Stimulated activated effector memory CD8-positive, alpha-beta T cell treated with anti-CD3 and anti-CD28 coated beads, Interleukin-12 subunit alpha, Interleukin-12 subunit beta, amount 100 ng/mL, for 72 hours (primary cell): ENCODE measurements at regions not wholly inside any gene's neighbourhood (a gene's known extent, or its start where the extent isn't known, plus 50 kb on each side); places are given as distances from the start of the nearest gene placed in this dataset.
"Not testable (repeated sequence)": the region's sequence is repeated elsewhere in the genome, so short reads cannot be mapped to it uniquely, and the experiment has no call there.

ENCODE experiments used
- ATAC-seq: fragments of 150-1000 bp; cut with Tn5 transposase; 2 replicates; pipeline ENCODE4 v1.10.0; 2021
- DNase-seq, 2 donors: peaks; one replicate each; pipeline ENCODE4 v3.0.0; 2021 to 2022; ENCODE audit warnings: low spot score in 2 of 2
- H3K27ac Mint-ChIP-seq: one replicate; pipeline ENCODE4 v1.8.0; 2022; ENCODE audit warnings: mild to moderate bottlenecking, mixed read lengths
- H3K36me3 Mint-ChIP-seq: one replicate; pipeline ENCODE4 v1.8.0; 2022; ENCODE audit warnings: mild to moderate bottlenecking, mixed read lengths
- H3K4me1 Mint-ChIP-seq: one replicate; pipeline ENCODE4 v1.8.0; 2022; ENCODE audit warnings: mixed read lengths
- H3K4me3 Mint-ChIP-seq: one replicate; pipeline ENCODE4 v1.8.0; 2022; ENCODE audit warnings: mild to moderate bottlenecking, mixed read lengths
- H3K9me3 Mint-ChIP-seq: one replicate; pipeline ENCODE4 v1.8.0; 2022; ENCODE audit warnings: mixed read lengths

DNA sequence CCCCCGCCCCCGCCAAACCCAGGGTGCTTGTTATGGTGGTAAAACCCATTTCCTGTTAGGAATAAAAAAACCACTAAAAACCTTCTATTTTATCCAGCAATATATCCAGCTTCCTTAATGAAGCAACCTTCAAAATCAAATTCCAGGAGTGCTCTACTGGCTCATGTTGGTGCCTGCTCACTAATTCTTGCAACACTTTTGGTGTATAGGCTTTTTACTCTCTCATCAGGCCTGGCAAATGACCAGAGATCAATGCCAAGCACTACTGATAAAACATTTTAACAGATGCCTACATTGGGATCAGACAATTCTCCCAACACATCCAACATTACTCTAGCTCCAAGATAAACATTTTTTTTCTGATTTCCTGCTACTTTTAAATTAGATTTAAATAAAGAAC, 312.4 kb downstream of the KCNJ3 start:
- no peak for DNase-seq
- H3K27ac Mint-ChIP-seq: no peak overlapping the region
- H3K4me3 Mint-ChIP-seq: no peak overlapping the region
- no peak for ATAC-seq
- H3K36me3 Mint-ChIP-seq: no peaks in the 10 kb centered on the region
- H3K9me3 Mint-ChIP-seq: peaks cover 23% of the 10 kb centered on the region
- no peaks in the 10 kb centered on the region for H3K4me1 Mint-ChIP-seq

DNA sequence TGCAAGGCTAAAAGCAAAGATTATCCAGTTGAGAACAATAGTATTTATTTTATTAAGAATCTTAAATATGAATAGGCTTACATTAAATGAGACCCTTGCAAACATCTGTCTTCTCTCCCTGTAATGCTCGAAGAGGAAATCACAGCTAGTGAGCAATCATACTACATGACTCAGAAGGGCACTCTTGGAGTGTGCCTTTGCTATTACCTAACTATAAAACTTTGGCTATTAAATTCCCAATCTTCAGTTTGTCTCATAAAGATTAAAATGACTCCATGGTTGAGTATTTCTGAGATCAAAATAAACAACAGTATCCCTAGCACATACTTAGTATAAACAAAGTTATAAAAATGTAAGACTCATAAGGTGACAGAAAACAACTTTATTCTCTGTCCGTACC, 296.9 kb downstream of the KCNJ3 start:
- no peak overlapping the region for H3K27ac Mint-ChIP-seq
- no peak overlapping the region for H3K4me3 Mint-ChIP-seq
- ATAC-seq: no peak
- no peaks in the 10 kb centered on the region for H3K9me3 Mint-ChIP-seq
- no peaks in the 10 kb centered on the region for H3K36me3 Mint-ChIP-seq
- H3K4me1 Mint-ChIP-seq: no peaks in the 10 kb centered on the region
- no peak for DNase-seq

DNA sequence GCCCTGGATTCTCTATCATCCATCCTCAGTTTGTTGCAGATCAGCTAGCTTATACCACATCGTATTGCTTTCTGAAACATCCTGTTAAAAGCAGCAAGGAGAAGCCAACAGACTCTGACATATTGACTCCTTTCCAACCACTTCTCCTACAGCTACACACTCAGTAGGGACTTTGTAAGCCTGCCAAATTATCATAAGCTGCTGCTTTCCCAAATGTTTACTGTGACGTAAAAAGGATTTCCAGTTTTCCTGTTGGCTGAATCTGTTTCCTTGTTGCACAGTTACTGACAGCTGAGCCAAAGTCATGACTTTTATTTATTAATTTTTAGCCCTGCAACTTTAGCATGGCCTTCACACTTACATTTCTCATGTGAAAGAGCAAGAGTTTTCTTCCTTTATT, 294.3 kb downstream of the KCNJ3 start:
- H3K4me1 Mint-ChIP-seq: no peaks in the 10 kb centered on the region
- no peak overlapping the region for H3K27ac Mint-ChIP-seq
- H3K36me3 Mint-ChIP-seq: no peaks in the 10 kb centered on the region
- H3K4me3 Mint-ChIP-seq: no peak overlapping the region
- peaks cover 4% of the 10 kb centered on the region for H3K9me3 Mint-ChIP-seq
- DNase-seq: no peak
- no peak for ATAC-seq

DNA sequence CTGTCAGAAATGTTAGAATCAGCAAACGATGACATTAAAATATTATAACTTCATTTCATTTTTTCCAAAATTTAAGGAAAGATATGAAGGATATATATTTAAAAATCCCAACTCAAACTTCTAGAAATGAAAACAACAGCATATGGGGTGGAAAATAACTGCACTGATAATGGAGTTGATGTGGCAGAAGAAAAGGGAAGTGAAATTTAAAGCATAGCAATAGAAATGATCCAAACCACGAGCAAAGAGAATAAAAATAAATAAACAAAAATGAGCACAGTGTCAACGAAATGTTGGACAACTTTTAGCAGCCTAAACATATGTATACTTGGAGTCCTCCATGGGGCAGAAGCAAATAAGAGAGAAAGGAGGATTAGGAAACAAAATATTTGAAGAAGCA, 280.2 kb downstream of the KCNJ3 start:
- Mint-ChIP-seq H3K36me3 (no peaks in the 10 kb centered on the region), H3K27ac (no peak overlapping the region), H3K4me1 (no peaks in the 10 kb centered on the region), H3K9me3 (peaks cover 17% of the 10 kb centered on the region), H3K4me3 (no peak overlapping the region)
- no peak for DNase-seq
- ATAC-seq: no peak

DNA sequence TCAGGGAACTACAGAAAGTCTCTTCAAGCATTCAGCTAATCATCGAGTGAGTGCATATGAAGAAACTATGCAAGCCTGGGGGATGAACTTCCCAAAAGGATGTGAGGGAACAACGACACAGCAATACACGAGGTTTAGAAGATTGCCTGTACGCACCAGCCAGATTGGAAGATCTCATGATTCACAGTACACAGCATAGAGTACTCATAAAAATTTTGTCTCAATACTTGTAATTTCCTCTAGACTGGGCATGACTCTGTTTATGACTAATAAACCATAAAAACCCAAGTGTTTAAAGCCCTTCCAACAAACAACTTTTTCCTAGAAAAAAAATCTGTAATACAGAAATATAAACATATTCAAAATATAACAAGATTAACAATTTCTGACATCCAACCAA, 279.7 kb downstream of the KCNJ3 start:
- no peak for DNase-seq
- Mint-ChIP-seq H3K36me3 (no peaks in the 10 kb centered on the region), H3K4me1 (no peaks in the 10 kb centered on the region), H3K4me3 (no peak overlapping the region), H3K27ac (no peak overlapping the region), H3K9me3 (peaks cover 14% of the 10 kb centered on the region)
- ATAC-seq: no peak

DNA sequence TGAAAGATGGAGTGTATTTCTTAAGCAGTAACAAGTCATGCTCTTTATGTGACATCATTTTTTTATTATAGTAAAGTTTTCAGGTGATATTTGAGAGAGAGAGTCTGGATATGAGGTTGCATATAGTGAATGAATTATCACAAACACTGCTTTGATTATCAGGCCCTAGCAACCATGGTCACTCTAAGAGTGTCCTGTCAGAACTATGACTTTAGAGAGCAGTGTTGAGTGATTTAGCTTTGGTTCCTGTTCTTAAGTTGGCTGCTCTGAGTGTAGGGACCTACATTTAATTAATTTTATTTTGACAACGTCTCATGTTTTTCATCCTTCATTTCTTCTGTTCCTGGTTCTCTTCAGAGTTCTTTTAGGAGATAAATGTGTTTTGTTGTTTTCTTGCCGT, 275.5 kb downstream of the KCNJ3 start:
- no peak overlapping the region for H3K27ac Mint-ChIP-seq
- no peak for ATAC-seq
- H3K36me3 Mint-ChIP-seq: no peaks in the 10 kb centered on the region
- H3K9me3 Mint-ChIP-seq: peaks cover 26% of the 10 kb centered on the region
- no peaks in the 10 kb centered on the region for H3K4me1 Mint-ChIP-seq
- no peak for DNase-seq
- no peak overlapping the region for H3K4me3 Mint-ChIP-seq

DNA sequence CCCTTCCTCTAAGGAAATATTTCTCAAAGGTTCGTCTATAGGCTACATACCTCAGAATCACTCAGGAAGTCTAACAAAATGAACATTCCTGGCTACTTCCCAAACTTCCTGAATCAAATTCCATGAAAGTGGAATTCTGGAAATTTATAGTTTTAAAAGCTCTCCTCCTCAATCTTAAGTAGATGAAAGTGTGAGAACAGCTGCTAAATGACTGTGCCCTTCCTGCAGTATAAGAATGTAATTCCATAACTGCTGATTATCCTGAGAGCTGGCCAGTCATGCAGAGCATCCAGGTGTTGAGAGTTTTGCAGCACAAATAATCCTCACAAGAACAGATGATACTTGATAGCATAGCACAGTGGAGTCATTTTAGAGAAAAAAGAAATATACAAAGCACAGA, 265.0 kb downstream of the KCNJ3 start:
- H3K9me3 Mint-ChIP-seq: peaks cover 6% of the 10 kb centered on the region
- H3K4me1 Mint-ChIP-seq: no peaks in the 10 kb centered on the region
- H3K36me3 Mint-ChIP-seq: no peaks in the 10 kb centered on the region
- ATAC-seq: no peak
- no peak for DNase-seq
- no peak overlapping the region for H3K4me3 Mint-ChIP-seq
- no peak overlapping the region for H3K27ac Mint-ChIP-seq

DNA sequence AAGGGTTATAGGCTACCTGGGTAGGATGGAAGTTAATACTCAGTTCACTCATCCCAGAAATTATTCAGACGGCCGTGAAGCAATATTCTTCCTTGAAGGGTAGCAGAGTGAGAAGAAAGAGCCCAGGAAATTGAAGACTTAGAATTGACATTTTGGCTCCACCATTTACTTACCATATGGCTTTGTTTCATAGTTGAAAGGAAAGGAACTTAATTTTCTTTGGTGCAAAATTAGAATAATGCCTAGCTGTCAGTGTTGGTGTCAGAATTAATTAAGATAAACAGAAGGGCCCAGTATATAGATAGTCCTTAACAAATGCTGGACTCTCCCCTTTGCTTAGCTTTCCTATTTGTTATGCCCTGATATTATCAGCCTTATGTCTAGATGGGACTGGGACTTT, 263.2 kb downstream of the KCNJ3 start:
- ATAC-seq (no peak), DNase-seq (no peak)
- no peaks in the 10 kb centered on the region for H3K4me1 Mint-ChIP-seq
- H3K9me3 Mint-ChIP-seq: peaks cover 9% of the 10 kb centered on the region
- H3K27ac Mint-ChIP-seq: no peak overlapping the region
- no peak overlapping the region for H3K4me3 Mint-ChIP-seq
- H3K36me3 Mint-ChIP-seq: no peaks in the 10 kb centered on the region

DNA sequence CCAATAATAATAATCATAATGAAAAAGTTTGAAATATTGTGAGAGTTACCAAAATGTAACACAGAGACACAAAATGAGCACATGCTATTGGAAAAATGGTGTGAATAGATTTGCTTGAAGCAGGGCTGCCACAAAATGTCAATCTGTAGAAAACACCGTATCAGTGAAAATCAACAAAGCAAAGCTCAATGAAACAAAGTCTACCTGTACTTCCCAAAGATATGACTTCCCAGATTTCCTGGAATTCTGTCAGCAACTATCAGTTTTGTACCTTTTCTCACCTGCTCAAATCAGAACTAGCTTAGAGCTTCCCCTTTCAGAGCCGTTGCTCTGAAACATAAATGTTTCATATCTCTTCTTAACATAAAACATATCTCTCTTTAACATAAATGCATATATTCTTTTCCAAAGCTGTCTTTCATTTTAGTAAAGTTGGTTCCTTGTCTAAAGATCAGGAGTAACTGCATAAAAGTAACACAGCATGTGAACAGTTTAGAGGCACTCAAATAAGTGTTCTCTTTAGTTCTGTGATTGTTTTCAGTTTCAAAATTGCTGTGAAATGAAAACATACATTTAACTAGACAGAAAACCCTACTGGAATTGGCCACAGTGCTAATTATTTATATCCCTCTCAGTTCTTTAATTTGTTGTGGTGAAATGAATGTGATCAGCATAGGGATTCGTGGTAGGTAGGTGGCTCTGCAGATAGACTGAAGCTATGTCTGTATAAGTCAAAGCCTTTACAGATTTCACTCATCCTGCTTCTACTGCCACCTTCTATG, 262.5 kb downstream of the KCNJ3 start:
- H3K9me3 Mint-ChIP-seq: peaks cover 9% of the 10 kb centered on the region
- ATAC-seq: no peak
- no peak overlapping the region for H3K27ac Mint-ChIP-seq
- H3K4me3 Mint-ChIP-seq: no peak overlapping the region
- no peaks in the 10 kb centered on the region for H3K36me3 Mint-ChIP-seq
- no peaks in the 10 kb centered on the region for H3K4me1 Mint-ChIP-seq
- DNase-seq: no peak

DNA sequence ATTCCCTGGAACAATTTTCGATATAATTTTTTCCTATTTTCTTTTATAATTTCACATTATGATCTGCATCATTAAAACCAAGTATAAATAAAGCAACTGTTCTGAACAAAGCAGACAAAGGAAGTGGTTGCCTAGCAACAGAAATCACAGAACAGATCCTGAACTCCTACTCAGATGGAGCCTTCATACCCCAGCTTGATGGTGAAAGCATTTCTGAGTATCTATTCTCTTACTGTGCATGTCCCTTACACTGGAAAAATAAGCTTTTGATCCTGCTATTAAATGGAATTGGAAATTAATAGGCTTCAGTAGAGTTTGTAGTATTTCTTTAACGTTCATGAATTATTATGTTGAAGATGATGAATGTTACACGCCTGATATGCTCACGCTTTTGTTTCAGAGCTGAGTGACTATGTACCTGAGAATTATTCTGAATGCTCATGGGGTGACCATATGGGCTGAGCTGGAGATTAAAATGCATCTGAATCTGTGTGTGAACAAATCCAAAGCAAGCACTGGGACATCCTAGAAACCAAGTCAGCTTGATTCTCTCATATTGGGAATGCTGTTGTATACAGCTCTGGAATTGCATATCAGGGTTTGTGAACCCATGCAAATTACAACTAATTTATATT, 254.0 kb downstream of the KCNJ3 start:
- ATAC-seq (no peak), DNase-seq (no peak)
- H3K4me3 Mint-ChIP-seq: no peak overlapping the region
- no peak overlapping the region for H3K27ac Mint-ChIP-seq
- H3K4me1 Mint-ChIP-seq: no peaks in the 10 kb centered on the region
- H3K9me3 Mint-ChIP-seq: peaks cover 5% of the 10 kb centered on the region
- H3K36me3 Mint-ChIP-seq: no peaks in the 10 kb centered on the region

DNA sequence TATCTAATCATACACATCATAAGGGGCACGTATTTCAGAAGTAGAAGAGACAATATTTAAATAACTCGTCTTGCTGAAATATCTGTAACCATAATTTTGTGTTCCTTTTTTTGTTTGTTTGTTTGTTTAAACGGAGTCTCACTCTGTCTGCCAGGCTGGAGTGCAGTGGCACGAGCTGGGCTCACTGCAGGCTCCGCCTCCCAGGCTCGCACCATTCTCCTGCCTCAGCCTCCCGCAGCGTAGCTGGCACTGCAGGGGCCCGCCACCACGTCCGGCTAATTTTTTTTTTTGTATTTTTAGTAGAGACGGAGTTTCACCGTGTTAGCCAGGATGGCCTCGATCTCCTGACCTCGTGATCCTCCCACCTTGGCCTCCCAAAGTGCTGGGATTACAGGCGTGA, 248.9 kb downstream of the KCNJ3 start:
- not testable (repeated sequence) for H3K36me3 Mint-ChIP-seq, H3K4me1 Mint-ChIP-seq, H3K27ac Mint-ChIP-seq, ATAC-seq, H3K4me3 Mint-ChIP-seq, DNase-seq
- H3K9me3 Mint-ChIP-seq: peaks cover 11% of the 10 kb centered on the region

DNA sequence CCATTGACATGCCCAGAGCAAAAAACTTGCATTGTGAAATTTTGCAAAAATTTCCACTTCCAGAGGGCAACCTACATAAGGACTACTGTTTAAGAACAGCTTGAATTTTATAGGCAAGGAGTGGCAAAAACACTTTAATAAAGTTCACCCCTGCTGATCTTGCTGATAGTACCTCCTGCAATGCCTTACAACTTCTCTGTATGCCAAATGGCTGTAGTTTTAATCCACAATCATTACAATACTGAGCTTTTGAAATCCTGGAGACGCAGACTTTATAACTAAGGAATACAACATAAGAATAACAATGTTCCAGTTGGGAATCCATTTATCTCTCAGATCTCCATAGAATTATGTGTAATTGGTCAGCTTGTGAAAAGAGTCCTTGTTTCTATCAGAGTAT, 247.5 kb downstream of the KCNJ3 start:
- no peak overlapping the region for H3K4me3 Mint-ChIP-seq
- H3K9me3 Mint-ChIP-seq: peaks cover 11% of the 10 kb centered on the region
- ATAC-seq: no peak
- no peak for DNase-seq
- no peak overlapping the region for H3K27ac Mint-ChIP-seq
- H3K36me3 Mint-ChIP-seq: no peaks in the 10 kb centered on the region
- H3K4me1 Mint-ChIP-seq: no peaks in the 10 kb centered on the region

DNA sequence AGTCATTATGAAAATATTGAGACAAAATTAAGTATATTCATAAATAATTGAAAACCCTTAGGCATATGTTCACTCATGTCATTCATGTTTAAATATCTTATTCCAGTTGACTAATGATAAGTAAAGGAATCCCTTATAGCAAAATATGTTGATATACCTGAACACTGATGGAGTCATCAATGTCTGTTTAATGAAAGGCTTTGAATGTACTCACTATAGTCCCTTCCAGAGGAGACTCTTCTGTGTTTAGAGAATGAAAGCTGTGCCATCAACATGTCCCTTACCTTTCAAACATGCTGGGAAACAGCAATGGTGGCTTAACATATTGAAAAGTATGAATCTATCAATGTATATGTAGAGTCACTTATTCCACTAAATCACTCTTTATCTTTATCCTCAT, 242.9 kb downstream of the KCNJ3 start:
- ATAC-seq: no peak
- H3K4me3 Mint-ChIP-seq: no peak overlapping the region
- peaks cover 11% of the 10 kb centered on the region for H3K9me3 Mint-ChIP-seq

DNA sequence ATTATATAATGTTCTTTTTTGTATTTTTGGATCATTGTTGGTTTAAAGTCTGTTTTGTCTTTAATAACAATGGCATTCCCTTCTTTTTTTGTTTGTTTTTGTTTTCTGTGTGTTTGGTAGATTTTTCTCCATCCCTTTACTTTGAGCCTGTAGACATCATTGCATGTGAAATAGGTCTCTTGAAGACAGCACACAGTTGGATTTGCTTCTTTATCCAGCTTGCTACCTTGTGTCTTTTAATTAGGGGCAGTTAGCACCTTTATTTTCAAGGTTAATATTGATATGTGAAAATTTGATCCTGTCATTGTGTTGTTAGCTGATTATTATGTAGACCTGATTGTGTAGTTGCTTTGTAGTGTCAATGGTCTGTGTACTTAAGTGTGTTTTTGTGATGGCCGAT, 235.7 kb downstream of the KCNJ3 start:
- no peaks in the 10 kb centered on the region for H3K4me1 Mint-ChIP-seq
- DNase-seq: no peak
- ATAC-seq: no peak
- H3K4me3 Mint-ChIP-seq: no peak overlapping the region
- peaks cover 18% of the 10 kb centered on the region for H3K9me3 Mint-ChIP-seq
- no peak overlapping the region for H3K27ac Mint-ChIP-seq
- H3K36me3 Mint-ChIP-seq: no peaks in the 10 kb centered on the region

More for the DNA sequence above, 242.9 kb downstream of the KCNJ3 start:
- H3K36me3 Mint-ChIP-seq: no peaks in the 10 kb centered on the region
- H3K4me1 Mint-ChIP-seq: no peaks in the 10 kb centered on the region
- DNase-seq: no peak
- no peak overlapping the region for H3K27ac Mint-ChIP-seq

DNA sequence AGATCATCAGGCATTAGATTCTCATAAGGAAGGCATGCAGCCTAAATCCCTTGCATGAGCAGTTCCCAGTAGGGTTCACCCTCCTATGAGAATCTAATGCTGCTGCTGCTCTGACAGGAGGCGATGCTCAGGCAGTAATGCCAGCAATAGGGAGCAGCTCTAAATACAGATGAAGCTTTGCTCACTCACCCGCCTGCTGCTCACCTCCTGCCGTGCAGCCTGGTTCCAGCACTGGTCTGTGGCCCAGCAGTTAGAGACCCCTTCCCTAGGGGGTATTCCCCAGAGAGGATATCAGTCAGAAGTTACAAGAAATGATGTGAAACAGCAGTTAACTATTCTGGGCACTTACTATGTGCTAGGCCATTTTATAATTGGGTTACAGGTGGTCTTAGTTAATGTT, 226.0 kb downstream of the KCNJ3 start:
- no peak for DNase-seq
- H3K27ac Mint-ChIP-seq: no peak overlapping the region
- H3K4me3 Mint-ChIP-seq: no peak overlapping the region
- no peak for ATAC-seq
- no peaks in the 10 kb centered on the region for H3K4me1 Mint-ChIP-seq
- peaks cover 4% of the 10 kb centered on the region for H3K9me3 Mint-ChIP-seq
- no peaks in the 10 kb centered on the region for H3K36me3 Mint-ChIP-seq

DNA sequence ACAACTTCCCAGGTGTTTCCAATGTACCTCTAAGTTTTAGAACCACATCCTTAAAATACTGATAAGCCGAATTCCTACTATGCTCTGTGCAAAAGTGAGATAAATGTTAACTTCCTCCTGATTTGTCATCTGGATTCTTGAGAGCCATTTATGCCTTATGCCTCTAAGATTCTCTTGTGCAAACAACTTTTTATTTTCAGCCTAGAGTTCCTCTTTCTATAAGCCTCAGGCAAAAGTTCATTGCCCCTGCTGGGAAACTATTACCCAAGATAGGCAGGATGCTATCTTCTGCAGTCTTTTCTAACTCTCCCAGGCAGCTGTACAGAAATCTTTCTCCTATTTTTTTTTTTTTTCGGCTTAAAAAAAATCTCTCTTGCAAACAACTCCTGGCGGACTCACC, 216.1 kb downstream of the KCNJ3 start:
- no peak overlapping the region for H3K27ac Mint-ChIP-seq
- H3K4me3 Mint-ChIP-seq: no peak overlapping the region
- H3K4me1 Mint-ChIP-seq: no peaks in the 10 kb centered on the region
- ATAC-seq: no peak
- H3K9me3 Mint-ChIP-seq: peaks cover 7% of the 10 kb centered on the region
- DNase-seq: no peak
- no peaks in the 10 kb centered on the region for H3K36me3 Mint-ChIP-seq
